HG03520 (cell line): ENCODE measurements at regions not wholly inside any gene's neighbourhood (a gene's known extent, or its start where the extent isn't known, plus 50 kb on each side); places are given as distances from the start of the nearest gene placed in this dataset.
A peak's percentile ranks its signal among the peaks of the same experiment; 100 is the strongest.
"Not testable (repeated sequence)": the region's sequence is repeated elsewhere in the genome, so short reads cannot be mapped to it uniquely, and the experiment has no call there.

Source experiments
- ATAC-seq: cut with Tn5 transposase; IDR thresholded peaks from one replicate; pipeline ENCODE4 v1.9.1; 2021; ENCODE audit warnings: mild to moderate bottlenecking, moderate library complexity; ENCODE audit not compliant: unreplicated experiment

- ATAC-seq = no peak
Observed at GRCh38 chr2:58410549-58410948, 169.4 kb upstream of the FANCL start.

- no peak for ATAC-seq
Observed at GRCh38 chr2:58407487-58407886, 166.4 kb upstream of the FANCL start.

DNA sequence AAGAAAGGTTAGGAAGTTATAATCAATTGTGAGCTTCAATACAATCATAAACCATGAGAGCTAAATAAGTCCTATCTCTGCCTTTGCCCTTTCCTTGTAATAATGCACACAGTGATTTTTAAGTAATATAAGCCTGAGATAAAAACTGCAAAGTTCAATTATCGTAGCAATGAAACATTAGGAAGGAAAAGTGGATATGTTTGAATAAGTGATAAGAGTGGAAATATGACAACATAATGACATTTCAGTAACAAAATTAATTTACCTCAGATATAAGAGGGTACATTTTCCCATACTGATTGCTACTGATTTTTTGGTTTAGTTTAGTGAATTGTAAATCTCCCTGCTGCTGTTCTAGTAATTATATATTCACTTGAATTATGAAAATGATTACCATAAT is 164.2 kb upstream of the FANCL start:
- ATAC-seq = no peak

DNA sequence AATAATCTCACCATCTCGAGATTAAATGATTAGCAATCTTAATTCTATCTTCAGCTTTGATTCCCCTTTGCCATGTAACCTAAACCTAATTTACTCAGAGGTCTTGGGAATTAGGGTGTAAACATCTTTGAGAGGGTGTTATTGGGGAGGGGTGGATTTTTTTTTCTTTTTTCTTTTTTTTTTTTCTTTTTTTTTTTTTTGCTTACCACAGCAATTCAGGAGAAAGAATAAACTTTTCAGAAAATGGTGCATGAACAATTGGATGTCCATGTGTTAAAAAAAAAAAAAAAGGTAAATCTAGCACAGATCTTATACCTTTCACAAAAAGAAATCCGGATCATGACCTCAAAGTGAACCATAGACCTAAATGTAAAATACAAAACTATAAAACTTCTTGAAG is 160.8 kb upstream of the FANCL start:
- ATAC-seq = no peak

- ATAC-seq = no peak
Observed at GRCh38 chr2:58398406-58398805, 157.3 kb upstream of the FANCL start.

GRCh38 chr2:58387701-58388100 is 146.6 kb upstream of the FANCL start:
- no peak for ATAC-seq

- not testable (repeated sequence) for ATAC-seq
Observed at GRCh38 chr2:58386904-58387303, 145.8 kb upstream of the FANCL start.

DNA sequence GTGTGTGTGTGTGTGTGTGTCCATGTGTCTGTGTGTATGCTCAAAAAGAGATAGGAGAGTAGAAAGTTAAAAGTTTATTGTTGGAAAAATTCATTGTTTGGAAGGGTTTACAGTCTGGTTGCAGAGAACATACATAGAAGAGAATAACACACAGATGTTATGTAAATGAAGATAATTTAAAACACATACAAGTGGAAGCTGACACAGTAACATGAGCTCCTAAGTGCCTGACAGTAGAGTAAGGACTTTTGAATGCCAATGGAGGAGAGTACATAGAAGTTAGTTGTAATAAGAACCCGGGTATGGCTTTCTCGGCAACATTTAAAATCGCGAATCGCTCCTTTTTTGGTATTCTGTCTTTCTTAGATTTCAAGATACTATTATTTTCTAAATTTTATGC is 137.0 kb upstream of the FANCL start:
- no peak for ATAC-seq

GRCh38 chr2:58377181-58377580 is 136.1 kb upstream of the FANCL start:
- no peak for ATAC-seq

DNA sequence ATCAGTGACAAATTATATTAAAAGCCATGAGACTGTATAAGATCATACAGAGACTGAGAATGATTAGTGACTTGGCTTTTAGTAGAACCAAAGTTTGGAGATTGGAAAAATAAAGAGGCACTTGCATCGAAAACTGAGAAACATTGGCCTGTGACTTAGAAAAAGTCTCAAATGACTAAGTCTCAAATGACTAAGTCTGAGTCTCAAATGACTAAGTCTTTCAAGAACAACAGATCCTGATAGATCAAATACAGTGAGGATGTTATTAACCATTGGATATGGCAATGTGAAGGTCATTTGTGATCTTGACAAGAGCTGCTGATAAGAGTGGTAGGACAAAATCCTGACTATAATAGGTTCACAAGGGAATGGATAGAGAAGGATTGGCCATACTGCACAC is 135.5 kb upstream of the FANCL start:
- peak; percentile 76 for ATAC-seq

- no peak for ATAC-seq
Observed at GRCh38 chr2:58369594-58369993, 128.5 kb upstream of the FANCL start.

- ATAC-seq = no peak
Observed at GRCh38 chr2:58364098-58364497, 123.0 kb upstream of the FANCL start.

DNA sequence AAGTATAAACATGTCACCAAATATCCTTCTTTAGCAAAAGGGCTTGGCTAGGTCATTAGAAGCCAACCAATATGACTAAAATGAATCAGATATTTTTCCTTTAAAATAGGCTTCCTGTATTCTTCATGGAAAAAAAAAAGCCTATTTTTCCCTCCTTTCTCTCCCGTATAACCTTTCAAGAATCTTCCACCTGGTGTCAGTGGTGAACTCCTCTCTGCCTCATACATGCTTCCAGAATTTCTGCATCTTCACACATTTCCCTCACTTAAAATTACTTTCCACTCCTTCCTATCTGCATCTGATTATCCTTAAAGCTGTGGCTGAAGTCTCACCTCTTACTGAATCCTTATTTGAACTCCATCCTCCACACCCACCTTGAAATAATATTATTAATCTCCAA is 116.9 kb upstream of the FANCL start:
- no peak for ATAC-seq

DNA sequence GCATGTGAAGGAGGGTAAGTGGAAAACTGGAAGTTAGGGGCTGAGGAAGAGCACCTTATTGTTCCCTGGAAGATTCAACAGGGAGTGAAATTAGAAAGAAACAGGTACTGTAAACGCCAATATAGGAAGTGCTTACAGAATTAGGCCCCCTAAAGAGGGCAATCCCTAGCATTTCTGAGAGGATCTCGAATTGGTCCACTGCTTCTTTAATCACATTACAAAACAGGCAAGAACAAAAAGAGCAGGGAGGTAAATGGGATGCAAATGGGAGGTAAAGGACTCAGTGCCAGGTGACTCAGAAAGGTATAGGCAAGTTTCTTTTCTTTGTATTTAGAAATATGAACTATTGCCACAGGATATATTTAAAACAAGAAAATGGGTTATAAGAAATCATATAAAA is 116.4 kb upstream of the FANCL start:
- ATAC-seq = no peak

DNA sequence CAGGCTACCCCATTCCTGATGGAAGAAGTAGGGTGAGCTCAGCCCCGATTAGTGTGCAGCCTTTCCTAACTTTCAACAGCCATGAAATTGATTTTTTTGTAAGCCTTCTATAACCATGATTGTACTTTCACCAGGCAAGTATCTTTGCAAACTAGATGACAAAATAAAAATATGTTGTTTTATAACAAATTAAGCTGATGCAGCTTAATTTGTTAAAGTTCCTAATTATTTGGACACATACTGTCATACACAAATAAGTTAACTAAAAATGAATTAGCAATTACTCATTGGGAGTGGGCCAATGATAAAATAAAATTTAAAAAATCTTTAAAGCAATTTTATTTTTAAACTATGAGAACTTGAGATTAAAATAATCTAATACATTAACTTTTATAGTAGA is 113.1 kb upstream of the FANCL start:
- ATAC-seq = no peak

DNA sequence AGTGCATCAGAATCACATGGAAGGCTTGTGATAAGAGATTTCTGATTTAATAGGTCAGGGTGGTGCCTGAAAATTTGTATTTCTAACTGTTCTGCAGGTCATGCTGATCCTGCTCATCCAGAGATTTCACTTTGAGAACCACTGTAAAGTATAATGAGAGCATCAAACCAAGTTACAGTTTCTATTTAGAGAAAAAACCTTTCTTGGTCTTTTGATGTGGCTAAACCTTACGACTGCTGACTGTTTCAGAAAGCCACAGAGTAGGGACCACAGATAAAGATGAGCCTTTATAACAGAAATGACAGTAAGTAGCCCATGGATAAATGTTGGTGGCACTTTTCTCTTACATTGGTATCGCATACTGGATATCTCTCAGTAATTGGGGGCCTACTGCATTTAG is 109.4 kb upstream of the FANCL start:
- ATAC-seq = peak; percentile 83

DNA sequence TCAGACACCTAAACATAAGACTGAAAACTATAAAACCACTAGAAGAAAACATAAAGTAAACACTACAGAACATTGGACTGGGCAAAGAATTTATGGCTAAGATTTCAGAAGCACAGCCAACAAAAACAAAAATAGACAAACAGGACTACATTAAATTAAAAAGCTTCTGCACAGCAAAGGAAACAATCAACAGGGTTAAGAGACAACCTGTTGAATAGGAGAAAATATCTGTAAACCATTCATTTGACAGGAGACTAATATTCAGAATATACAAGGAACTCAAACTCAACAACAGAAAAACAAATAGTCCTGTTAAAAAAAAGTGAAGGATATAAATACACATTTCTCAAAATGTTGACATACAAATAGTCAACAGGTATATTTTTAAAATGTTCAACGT is 106.7 kb upstream of the FANCL start:
- no peak for ATAC-seq

DNA sequence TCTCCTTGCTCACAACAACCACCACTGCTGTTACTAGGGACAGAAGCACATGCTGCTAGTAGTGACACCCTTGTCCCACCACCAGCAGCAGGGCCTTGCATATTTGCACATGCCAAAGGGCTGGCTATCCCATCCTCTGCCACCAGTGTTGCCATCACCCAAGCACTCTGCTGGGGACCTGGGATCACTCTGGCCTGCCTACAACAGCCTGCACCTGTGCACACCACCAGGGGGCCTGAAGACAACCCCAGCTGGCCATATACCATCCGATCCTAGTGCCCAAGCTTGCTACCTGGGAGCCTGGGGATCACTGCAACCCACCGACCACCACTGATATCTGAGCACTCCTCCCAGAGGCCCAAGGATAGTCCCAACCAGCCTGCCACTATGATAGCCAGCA is 99.9 kb upstream of the FANCL start:
- ATAC-seq = no peak

DNA sequence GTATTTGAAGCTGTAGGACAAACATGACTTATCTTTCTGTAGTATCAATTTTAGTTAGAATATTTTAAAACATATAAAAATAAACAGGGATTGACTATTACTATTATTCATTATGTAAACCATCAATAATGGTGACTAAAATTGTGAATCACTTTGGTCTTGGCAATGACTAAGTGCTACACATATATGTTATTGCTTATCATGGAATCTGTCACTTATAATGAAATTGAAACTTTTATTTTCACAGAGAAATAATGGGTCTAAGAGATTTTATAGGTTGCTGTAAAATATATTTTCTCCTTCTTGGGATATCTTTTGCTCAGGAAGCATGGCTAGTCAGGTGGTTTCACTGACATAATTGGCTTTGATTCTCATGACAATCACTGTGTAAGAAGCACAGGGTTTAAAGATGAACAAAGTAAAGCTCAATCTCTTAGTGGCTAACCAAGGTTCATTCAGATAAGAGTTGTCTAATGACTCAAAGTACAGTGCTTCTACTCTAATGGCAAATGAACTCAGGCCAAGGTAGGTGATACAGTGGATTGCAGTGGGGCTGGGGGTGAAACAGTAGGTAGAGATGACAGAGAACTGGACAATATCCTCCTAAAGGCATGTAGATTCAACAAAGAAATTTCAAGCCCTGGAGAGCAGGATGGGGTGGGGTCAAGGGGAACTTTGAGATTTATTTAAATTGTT is 98.6 kb upstream of the FANCL start:
- ATAC-seq = no peak

DNA sequence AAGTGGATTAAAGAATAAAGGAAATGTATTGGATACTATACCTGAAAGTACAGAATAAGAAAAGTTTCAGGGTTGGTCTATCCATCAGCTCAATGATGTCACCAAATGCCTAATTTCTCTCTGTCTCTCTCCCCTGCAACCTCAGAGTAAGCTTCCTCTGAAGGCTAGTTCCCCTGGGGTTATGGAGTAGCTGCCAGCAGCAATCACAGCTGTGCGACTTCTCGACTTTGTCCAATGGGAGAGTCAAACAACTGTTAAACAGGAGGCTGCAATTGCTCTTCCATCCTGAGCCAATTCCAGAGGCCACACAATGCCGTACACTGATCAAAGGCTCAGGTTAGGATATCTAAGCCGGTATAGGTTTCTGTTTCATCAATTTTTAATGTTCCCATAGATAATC is 95.3 kb upstream of the FANCL start:
- ATAC-seq = no peak

DNA sequence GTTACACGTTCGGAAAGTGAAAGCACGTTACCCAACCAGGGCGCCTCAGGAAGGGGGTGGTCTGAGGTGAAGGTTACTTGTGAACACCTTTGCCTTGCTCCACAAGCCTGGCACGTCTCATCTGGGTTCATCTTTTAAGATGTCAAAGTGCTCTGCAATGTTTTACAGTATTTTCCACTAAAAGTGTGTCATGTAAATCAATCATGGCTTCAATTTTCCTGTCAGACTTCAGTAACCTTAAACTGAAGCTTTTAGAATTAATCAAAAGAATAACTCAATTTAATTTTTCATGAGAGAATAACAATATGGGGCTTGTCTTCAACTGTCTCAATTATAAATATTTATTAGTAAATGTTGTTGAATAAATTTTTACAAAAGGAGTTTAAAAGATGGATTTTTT is 93.3 kb upstream of the FANCL start:
- no peak for ATAC-seq

DNA sequence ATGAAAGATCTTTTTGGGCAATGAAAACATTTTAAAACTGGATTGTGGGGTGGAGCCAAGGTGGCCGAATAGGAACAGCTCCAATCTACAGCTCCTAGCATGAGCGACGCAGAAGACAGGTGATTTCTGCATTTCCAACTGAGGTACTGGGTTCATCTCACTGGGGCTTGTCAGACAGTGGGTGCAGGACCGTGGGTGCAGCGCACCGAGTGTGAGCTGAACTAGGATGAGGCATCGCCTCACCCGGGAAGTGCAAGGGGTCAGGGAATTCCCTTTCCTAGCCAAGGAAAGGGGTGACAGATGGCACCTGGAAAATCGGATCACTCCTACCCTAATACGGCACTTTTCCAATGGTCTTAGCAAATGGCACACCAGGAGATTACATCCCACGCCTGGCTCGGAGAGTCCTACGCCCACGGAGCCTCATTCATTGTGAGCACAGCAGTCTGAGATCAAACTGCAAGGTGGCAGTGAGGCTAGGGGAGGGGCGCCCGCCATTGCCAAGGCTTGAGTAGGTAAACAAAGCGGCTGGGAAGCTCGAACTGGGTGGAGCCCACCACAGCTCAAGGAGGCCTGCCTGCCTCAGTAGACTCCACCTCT is 84.3 kb upstream of the FANCL start:
- ATAC-seq = not testable (repeated sequence)

- no peak for ATAC-seq
Observed at GRCh38 chr2:58319481-58319880, 78.4 kb upstream of the FANCL start.
